ENCODE measurements at regions not wholly inside any gene's neighbourhood (a gene's known extent, or its start where the extent isn't known, plus 50 kb on each side); places are given as distances from the start of the nearest gene placed in this dataset.

DNA sequence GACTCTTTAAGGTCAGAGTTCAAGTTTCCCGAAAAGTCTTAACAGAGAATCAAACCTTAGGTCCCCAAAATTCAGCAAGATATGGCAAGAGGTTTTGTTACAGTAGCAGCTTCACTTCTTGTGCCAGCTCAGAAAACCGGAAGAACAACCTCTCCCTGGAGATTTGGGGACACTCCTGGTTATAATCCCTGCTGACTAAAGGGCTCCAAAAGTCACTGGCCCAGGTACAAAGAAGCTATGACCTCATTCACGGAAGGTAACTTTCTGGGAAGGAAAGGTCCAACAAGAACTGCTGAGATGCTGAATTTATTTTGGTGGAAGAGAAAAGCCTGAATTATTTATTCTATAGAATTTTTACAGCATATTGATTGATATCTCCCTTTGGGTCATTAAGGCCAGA is 55.6 kb upstream of the DIO2 start:
- no peak overlapping the region for H3K4me3 ChIP-seq (replicated peaks in 1 of 2; ENCODE audit: low read depth in 2 of 2, low read length in 2 of 2)
- DNase-seq (ENCODE audit: low read depth in 2 of 2): no peak
- TF ChIP-seq, protein P1, sequence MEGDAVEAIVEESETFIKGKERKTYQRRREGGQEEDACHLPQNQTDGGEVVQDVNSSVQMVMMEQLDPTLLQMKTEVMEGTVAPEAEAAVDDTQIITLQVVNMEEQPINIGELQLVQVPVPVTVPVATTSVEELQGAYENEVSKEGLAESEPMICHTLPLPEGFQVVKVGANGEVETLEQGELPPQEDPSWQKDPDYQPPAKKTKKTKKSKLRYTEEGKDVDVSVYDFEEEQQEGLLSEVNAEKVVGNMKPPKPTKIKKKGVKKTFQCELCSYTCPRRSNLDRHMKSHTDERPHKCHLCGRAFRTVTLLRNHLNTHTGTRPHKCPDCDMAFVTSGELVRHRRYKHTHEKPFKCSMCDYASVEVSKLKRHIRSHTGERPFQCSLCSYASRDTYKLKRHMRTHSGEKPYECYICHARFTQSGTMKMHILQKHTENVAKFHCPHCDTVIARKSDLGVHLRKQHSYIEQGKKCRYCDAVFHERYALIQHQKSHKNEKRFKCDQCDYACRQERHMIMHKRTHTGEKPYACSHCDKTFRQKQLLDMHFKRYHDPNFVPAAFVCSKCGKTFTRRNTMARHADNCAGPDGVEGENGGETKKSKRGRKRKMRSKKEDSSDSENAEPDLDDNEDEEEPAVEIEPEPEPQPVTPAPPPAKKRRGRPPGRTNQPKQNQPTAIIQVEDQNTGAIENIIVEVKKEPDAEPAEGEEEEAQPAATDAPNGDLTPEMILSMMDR (IDR thresholded peaks at IDR 0.05; ENCODE audit: low read depth, low read length): no peak

- TF ChIP-seq, protein P1 (IDR thresholded peaks at IDR 0.05; ENCODE audit: low read depth, low read length): no peak
- no peak for DNase-seq (ENCODE audit: low read depth in 2 of 2)
- H3K4me3 ChIP-seq (replicated peaks in 1 of 2; ENCODE audit: low read depth in 2 of 2, low read length in 2 of 2): no peak overlapping the region
Observed at GRCh38 chr14:80264702-80265101, 53.4 kb upstream of the DIO2 start.

Data from cardiac fibroblast (primary cell).